ENCODE measurements at regions not wholly inside any gene's neighbourhood (a gene's known extent, or its start where the extent isn't known, plus 50 kb on each side); places are given as distances from the start of the nearest gene placed in this dataset.
"Not testable (repeated sequence)": the region's sequence is repeated elsewhere in the genome, so short reads cannot be mapped to it uniquely, and the experiment has no call there.

- peaks cover 7% of the 10 kb centered on the region; the same call in 1 of the 2 replicates for H3K9me3 ChIP-seq (ENCODE audit: insufficient read depth, low read depth, low read length)
- no peak overlapping the region for H3K4me2 ChIP-seq (ENCODE audit: low read depth, low read length, poor library complexity, severe bottlenecking)
Observed at GRCh38 chr2:8249769-8250168, 432.1 kb upstream of the ID2 start.

GRCh38 chr2:8250290-8250689 is 431.6 kb upstream of the ID2 start:
- H2AFZ ChIP-seq (ENCODE audit: low read length); H3F3A ChIP-seq (ENCODE audit: low read depth); H3K79me2 ChIP-seq (ENCODE audit: insufficient read depth, low read length); H3K4me2 ChIP-seq (ENCODE audit: low read depth, low read length, poor library complexity, severe bottlenecking); H3K9me3 ChIP-seq (ENCODE audit: insufficient read depth, low read depth, low read length); H3K36me3 ChIP-seq (ENCODE audit: insufficient read depth, low read length); H3K9me2 ChIP-seq (replicated peaks; ENCODE audit: low read depth, low read length); H4K20me1 ChIP-seq (ENCODE audit: insufficient read depth, low read length, poor library complexity, severe bottlenecking); H3K4me3 ChIP-seq (ENCODE audit: low read length, poor library complexity, severe bottlenecking); H3K27me3 ChIP-seq (ENCODE audit: insufficient read depth, low read length, poor library complexity, severe bottlenecking); H3K9ac ChIP-seq (ENCODE audit: low read depth, low read length, poor library complexity, severe bottlenecking): not testable (repeated sequence)
- H3K4me1 ChIP-seq (ENCODE audit: insufficient read depth, low read length, poor library complexity, severe bottlenecking) = peaks cover 14% of the 10 kb centered on the region

More at GRCh38 chr2:8249769-8250168, 432.1 kb upstream of the ID2 start:
- no peaks in the 10 kb centered on the region for H3F3A ChIP-seq (ENCODE audit: low read depth)
- no peaks in the 10 kb centered on the region for H3K79me2 ChIP-seq (ENCODE audit: insufficient read depth, low read length)
- peaks cover 12% of the 10 kb centered on the region for H3K4me1 ChIP-seq (ENCODE audit: insufficient read depth, low read length, poor library complexity, severe bottlenecking)
- TF ChIP-seq EZH2phosphoT487 (IDR thresholded peaks at IDR 0.05; ENCODE audit: borderline replicate concordance) (no peak), CTCF (conservative IDR thresholded peaks at IDR 0.05; ENCODE audit: low read length) (no peak)
- H3K9me2 ChIP-seq (replicated peaks; ENCODE audit: low read depth, low read length) = no peaks in the 10 kb centered on the region
- no peak overlapping the region for H2AFZ ChIP-seq (ENCODE audit: low read length)
- no peaks in the 10 kb centered on the region for H4K20me1 ChIP-seq (ENCODE audit: insufficient read depth, low read length, poor library complexity, severe bottlenecking)
- H3K27me3 ChIP-seq (ENCODE audit: insufficient read depth, low read length, poor library complexity, severe bottlenecking) = no peaks in the 10 kb centered on the region
- no peak overlapping the region for H3K4me3 ChIP-seq (ENCODE audit: low read length, poor library complexity, severe bottlenecking)
- no peaks in the 10 kb centered on the region for H3K36me3 ChIP-seq (ENCODE audit: insufficient read depth, low read length)
- no peak overlapping the region for H3K9ac ChIP-seq (ENCODE audit: low read depth, low read length, poor library complexity, severe bottlenecking)

- H2AFZ ChIP-seq (ENCODE audit: low read length) = no peak overlapping the region
- TF ChIP-seq EZH2phosphoT487 (IDR thresholded peaks at IDR 0.05; ENCODE audit: borderline replicate concordance) (no peak), CTCF (conservative IDR thresholded peaks at IDR 0.05; ENCODE audit: low read length) (no peak)
- peaks cover 14% of the 10 kb centered on the region for H3K4me1 ChIP-seq (ENCODE audit: insufficient read depth, low read length, poor library complexity, severe bottlenecking)
- no peaks in the 10 kb centered on the region for H3K27me3 ChIP-seq (ENCODE audit: insufficient read depth, low read length, poor library complexity, severe bottlenecking)
- no peaks in the 10 kb centered on the region for H3K79me2 ChIP-seq (ENCODE audit: insufficient read depth, low read length)
- no peaks in the 10 kb centered on the region for H3K9me2 ChIP-seq (replicated peaks; ENCODE audit: low read depth, low read length)
- H3K36me3 ChIP-seq (ENCODE audit: insufficient read depth, low read length) = no peaks in the 10 kb centered on the region
- H3K4me2 ChIP-seq (ENCODE audit: low read depth, low read length, poor library complexity, severe bottlenecking) = no peak overlapping the region
- peaks cover 7% of the 10 kb centered on the region; the same call in 1 of the 2 replicates for H3K9me3 ChIP-seq (ENCODE audit: insufficient read depth, low read depth, low read length)
- no peak overlapping the region for H3K9ac ChIP-seq (ENCODE audit: low read depth, low read length, poor library complexity, severe bottlenecking)
- H4K20me1 ChIP-seq (ENCODE audit: insufficient read depth, low read length, poor library complexity, severe bottlenecking) = no peaks in the 10 kb centered on the region
- no peak overlapping the region for H3K4me3 ChIP-seq (ENCODE audit: low read length, poor library complexity, severe bottlenecking)
- H3F3A ChIP-seq (ENCODE audit: low read depth) = no peaks in the 10 kb centered on the region
Observed at GRCh38 chr2:8251291-8251690, 430.6 kb upstream of the ID2 start.

GRCh38 chr2:8251856-8252255 is 430.0 kb upstream of the ID2 start:
- Histone ChIP-seq H3K36me3 (ENCODE audit: insufficient read depth, low read length) (no peaks in the 10 kb centered on the region), H3K27me3 (ENCODE audit: insufficient read depth, low read length, poor library complexity, severe bottlenecking) (no peaks in the 10 kb centered on the region), H3K4me1 (ENCODE audit: insufficient read depth, low read length, poor library complexity, severe bottlenecking) (peaks cover 14% of the 10 kb centered on the region), H3K9ac (ENCODE audit: low read depth, low read length, poor library complexity, severe bottlenecking) (no peak overlapping the region), H3K9me3 (ENCODE audit: insufficient read depth, low read depth, low read length) (peaks cover 7% of the 10 kb centered on the region; the same call in 1 of the 2 replicates), H3K9me2 (replicated peaks; ENCODE audit: low read depth, low read length) (no peaks in the 10 kb centered on the region), H3K4me3 (ENCODE audit: low read length, poor library complexity, severe bottlenecking) (no peak overlapping the region), H3K79me2 (ENCODE audit: insufficient read depth, low read length) (no peaks in the 10 kb centered on the region), H2AFZ (ENCODE audit: low read length) (no peak overlapping the region), H4K20me1 (ENCODE audit: insufficient read depth, low read length, poor library complexity, severe bottlenecking) (no peaks in the 10 kb centered on the region), H3F3A (ENCODE audit: low read depth) (no peaks in the 10 kb centered on the region), H3K4me2 (ENCODE audit: low read depth, low read length, poor library complexity, severe bottlenecking) (no peak overlapping the region)
- TF ChIP-seq CTCF (conservative IDR thresholded peaks at IDR 0.05; ENCODE audit: low read length) (no peak), EZH2phosphoT487 (IDR thresholded peaks at IDR 0.05; ENCODE audit: borderline replicate concordance) (no peak)

Measured in Loucy (cell line).